AG08396 (cell line): ENCODE measurements at regions not wholly inside any gene's neighbourhood (a gene's known extent, or its start where the extent isn't known, plus 50 kb on each side); places are given as distances from the start of the nearest gene placed in this dataset.
A peak's percentile ranks its signal among the peaks of the same experiment; 100 is the strongest.

Source experiments
- DNase-seq: peaks from one replicate; pipeline ENCODE4 v3.0.0; 2012; ENCODE audit warnings: low spot score, mixed read lengths

- no peak for DNase-seq
These were observed 64.7 kb downstream of the SNRPE start for GRCh38 chr1:203926025-203926540.

- DNase-seq = no peak
These were observed 68.4 kb downstream of the SNRPE start for GRCh38 chr1:203929741-203930309.

- DNase-seq = no peak
These were observed 68.9 kb downstream of the SNRPE start for GRCh38 chr1:203930342-203930741.

- no peak for DNase-seq
These were observed 70.6 kb downstream of the SNRPE start for GRCh38 chr1:203931953-203932352.

DNA sequence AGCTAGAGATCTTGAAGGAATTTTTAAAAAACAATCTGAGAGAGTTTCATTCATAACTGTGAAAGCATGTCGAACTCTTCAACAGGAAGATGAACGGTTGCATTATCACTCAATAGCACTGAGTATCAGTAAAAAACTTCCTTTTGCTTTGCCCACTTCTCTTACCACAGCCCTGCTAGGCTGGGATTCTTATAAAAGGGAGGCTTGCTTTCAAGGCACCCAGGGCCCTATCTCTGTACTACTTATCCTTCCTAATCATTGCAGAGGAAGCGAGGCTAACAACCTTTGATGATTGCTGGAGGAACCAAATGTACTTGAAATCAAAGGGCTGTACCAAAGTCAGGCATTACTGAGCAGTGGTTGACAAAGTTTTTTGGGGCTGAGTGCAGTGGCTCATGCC is 71.2 kb downstream of the SNRPE start:
- no peak for DNase-seq

GRCh38 chr1:203934027-203934426 is 72.6 kb downstream of the SNRPE start:
- DNase-seq = no peak

- DNase-seq = no peak
These were observed 73.3 kb downstream of the SNRPE start for GRCh38 chr1:203934651-203935050.

GRCh38 chr1:203935321-203935720 is 73.9 kb downstream of the SNRPE start:
- no peak for DNase-seq

- DNase-seq = no peak
These were observed 76.4 kb downstream of the SNRPE start for GRCh38 chr1:203937678-203938330.

DNA sequence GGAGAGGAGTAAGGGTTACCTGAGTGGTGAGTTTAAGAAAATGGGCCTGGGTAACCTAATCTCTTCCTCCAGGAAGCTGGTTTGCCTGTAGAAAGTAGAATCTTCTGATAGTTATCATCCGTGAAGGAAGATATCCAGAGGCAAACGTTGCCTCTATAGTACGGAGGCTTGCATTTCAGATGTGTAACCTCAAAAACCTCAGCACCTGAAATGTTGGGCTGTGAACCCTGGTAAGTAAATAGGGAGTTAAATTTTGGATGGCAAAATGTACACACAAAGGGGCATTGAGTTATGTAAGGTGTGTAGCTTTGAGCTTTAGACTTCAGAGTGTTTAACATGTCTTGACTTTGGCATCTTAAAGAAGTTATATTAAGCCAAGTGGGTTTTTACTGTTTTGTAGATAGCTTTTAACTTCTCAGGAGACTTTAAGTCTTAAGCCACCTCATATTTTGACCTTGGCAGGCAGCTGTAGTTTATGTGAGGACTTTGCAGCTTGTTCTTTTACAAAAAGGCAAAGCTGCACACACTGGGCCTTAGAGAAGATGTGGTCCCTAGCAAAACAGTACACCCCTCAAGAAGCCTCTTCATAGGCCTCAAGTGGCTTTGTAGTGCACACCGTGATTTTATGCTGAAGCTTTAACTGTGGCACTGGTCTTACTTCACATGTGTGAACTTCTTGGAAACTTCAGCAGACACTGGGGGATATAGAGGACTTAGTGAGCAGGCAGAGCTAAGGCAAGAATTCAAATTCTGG is 83.4 kb downstream of the SNRPE start:
- no peak for DNase-seq

DNA sequence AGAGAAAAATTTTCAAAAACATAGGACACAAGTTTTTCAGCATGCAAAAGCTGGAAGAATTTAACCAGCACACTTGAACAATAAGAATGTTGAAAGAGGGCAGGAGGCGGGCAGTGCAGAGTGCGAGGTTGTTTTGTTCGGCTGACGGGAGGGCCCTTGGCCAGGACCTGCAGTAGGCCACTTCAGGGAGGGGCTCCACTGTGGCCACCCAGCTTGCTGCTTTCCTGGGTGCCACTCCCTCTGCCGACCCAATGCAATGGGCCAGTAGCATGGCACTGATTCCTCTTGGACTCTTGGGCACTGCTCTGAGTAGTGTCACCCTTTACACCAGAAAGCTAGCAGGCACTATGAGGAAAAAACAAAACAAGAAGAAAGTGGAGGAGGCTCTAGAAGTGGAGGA is 92.9 kb downstream of the SNRPE start:
- DNase-seq = no peak

- DNase-seq = no peak
These were observed 93.6 kb downstream of the SNRPE start for GRCh38 chr1:203954788-203955552.

DNA sequence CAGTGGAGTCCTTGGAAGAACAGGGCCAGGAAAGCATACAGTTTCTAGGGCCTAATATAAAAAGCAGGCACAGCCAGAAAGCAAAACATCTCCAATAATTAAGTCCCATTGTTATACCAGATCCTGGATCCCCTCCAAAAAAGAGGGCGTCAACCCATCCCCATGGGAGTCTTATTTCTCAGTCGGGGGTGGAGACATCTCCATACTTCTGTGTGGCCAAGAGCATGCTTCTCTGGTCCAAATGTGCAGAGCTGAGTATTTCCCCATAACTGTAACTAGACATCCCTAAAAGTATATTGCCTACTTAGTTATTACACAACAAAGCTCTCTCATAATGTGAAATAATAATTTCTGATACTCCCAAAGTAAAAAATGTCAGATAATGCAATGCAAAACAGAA is 104.2 kb upstream of the SOX13 start:
- no peak for DNase-seq

GRCh38 chr1:203969846-203970245 is 103.1 kb upstream of the SOX13 start:
- no peak for DNase-seq

GRCh38 chr1:203985044-203985443 is 87.9 kb upstream of the SOX13 start:
- DNase-seq = no peak

- DNase-seq = no peak
These were observed 87.2 kb upstream of the SOX13 start for GRCh38 chr1:203985676-203986075.

- no peak for DNase-seq
These were observed 85.9 kb upstream of the SOX13 start for GRCh38 chr1:203986887-203987461.

- DNase-seq = no peak
These were observed 82.8 kb upstream of the SOX13 start for GRCh38 chr1:203990118-203990517.

DNA sequence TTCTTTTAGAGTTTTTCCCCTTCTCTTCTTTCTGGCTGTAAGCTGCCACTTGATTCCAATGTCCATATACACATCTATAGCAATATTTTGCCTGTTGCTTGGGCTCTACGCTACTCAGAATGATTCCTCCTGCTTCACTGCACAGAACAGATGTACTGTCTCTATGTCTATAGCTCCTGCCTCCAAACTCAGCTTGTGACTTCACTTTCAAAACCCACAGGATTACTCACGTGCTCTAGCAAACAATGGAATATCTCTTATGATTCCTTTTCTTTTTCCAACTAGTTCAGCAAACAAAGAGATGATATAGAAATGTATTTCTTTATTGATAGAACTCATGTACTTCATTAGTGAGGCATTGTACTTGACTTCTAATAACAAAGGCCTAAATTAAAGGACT is 80.5 kb upstream of the SOX13 start:
- no peak for DNase-seq

GRCh38 chr1:203993256-203993655 is 79.7 kb upstream of the SOX13 start:
- DNase-seq = no peak

DNA sequence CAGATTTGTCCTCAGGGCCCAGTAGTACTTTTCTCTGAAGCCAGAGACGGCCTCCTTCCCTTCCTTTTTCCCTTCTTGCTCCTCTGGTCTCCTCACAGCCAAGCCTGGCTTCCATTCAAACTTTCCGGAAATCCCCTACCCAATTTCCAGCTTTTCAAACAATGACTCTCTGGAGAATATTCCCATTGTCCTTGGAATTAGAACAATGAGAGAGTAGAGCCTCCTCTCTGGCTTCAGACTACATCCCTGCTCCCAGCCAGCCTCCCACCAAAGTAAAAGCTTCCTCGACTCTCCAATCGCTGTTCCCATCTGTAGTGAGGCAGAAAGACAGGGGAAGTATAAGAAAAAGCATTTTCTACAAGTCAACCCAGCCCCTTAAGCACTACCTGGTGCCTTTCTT is 77.7 kb upstream of the SOX13 start:
- DNase-seq = no peak

- DNase-seq = peak; percentile 12
These were observed 76.8 kb upstream of the SOX13 start for GRCh38 chr1:203996126-203996525.
